CD4-positive, alpha-beta T cell treated with Interferon alpha-2 for 1 hour (primary cell): ENCODE measurements at regions not wholly inside any gene's neighbourhood (a gene's known extent, or its start where the extent isn't known, plus 50 kb on each side); places are given as distances from the start of the nearest gene placed in this dataset.
"Not testable (repeated sequence)": the region's sequence is repeated elsewhere in the genome, so short reads cannot be mapped to it uniquely, and the experiment has no call there.

Source experiments
- DNase-seq, 2 donors: peaks; one replicate each; pipeline ENCODE4 v3.0.0-alpha.2; 2020 to 2022

DNA sequence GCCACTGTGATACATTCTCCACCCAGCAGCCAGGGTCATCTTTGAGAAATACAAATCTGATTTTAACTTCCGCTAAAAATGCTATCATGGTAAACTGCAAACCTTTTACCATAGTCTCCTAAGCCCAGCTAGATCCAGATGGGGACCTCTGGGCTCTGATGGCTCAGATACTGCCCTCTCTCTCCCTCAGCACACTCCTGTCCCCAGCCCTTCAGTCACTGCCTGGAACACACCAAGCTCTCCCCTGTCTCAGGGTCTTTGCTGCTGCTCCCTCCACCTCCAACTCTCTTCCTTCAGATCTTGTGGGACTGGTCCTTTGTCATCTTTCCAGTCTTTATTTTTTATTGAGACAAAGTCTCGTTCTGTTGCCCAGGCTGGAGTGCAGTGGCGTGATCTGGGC lies 65.1 kb downstream of the SPRY4 start:
- DNase-seq = no peak

DNA sequence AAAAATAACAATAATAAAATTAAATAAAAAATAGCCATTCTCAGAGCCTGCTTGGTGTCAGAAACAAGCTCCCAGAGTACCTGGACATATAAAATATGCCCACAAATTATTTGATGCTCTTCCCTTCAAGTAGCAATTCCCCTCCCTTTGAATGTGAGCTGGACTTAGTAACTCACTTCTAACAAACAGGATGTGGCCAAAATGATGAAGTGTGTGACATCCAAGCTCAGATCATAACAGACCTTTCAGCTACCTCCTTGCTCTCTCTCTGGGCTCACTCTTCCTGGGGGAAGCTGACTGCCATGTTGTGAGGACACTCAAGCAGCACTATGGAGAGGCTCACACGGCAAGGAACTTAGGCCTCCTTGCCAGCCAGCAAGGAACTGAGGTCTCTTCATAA lies 69.0 kb downstream of the SPRY4 start:
- DNase-seq = no peak

DNA sequence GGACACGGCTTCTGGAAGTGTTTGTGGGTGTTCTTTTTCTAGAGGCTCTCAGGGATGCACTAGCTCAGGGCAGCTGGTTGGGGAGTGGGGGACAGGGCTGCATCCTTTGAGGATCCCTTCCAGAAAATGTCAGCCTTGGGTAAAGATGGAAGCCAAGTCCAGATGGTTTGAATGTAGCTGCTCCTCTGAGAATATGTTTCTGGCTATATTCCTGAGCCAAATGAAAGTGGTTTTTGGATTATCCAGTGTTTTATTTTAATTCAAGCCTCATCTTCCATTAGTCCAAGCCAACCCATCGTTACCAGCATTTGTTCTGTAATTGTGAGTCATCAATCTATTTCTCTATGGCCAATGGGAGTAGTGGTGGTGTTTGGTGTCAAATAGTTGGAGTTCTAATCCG lies 70.4 kb downstream of the SPRY4 start:
- DNase-seq = no peak

DNA sequence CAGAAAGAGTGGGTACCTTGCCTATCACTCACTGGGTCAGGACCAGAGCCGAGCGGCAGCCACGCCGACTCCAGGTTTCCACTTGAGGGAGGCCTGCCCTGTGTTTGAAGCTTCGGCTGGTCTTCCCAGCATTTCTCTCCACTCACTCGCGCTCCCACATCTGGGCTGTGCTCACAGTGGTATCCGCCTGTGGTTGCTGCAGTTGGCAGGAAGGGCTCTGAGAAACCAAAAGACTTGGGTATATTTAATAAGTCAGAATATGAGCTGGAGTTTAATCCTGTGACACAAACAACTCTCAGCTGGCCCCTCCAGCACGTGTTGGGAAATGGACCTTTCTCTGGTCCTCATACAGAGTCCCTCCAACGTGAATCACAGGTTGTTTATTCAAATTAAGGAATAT lies 70.9 kb downstream of the SPRY4 start:
- no peak for DNase-seq

DNA sequence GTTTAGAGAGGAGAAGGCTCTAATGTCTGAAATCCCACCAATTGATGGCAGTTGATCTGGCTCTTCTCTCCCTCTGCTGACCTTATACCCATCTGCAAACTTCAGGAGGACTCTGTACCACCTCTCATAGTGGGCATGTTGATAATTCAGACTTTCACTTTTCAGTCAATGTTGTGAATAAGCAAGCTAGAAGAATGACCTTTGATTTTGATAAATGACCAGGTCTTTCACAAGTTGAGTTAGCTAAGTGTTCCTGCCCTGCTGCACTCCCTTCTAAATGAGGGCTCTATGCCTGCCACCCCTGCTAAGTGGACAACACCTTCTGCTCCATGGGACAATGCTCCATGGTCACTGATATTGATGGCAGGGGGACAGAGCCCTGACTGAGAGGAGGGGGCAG lies 74.7 kb downstream of the SPRY4 start:
- no peak for DNase-seq

DNA sequence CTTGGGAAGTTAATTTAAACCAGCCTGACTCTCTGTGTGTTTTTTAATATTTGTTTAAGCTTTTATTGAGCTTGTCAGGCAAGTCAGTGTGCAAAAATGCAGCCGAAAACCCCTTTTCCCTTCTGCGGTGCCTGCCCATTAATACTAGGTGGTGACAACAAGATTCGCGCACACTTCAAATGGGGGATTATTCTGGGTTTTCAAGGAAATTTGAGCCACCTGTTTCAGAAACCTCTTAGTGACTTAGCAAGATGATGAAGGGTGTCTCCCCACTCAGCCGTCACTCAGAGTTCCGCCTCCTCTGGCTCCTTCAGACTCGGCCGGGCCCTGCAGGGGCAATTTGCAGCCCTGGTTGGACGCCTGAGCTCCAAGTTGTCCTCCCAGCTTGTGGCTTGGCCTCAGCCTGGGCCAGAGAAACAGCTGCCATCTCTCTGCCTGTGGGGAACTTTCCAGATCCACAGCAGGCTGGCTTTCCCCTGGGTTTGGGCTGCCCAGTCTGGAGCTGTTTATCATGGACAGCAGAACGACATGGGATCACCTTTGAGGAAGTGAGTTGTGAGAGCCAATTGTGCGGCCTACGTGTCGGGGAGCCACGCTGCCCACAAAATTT lies 75.9 kb downstream of the SPRY4 start:
- DNase-seq = no peak

DNA sequence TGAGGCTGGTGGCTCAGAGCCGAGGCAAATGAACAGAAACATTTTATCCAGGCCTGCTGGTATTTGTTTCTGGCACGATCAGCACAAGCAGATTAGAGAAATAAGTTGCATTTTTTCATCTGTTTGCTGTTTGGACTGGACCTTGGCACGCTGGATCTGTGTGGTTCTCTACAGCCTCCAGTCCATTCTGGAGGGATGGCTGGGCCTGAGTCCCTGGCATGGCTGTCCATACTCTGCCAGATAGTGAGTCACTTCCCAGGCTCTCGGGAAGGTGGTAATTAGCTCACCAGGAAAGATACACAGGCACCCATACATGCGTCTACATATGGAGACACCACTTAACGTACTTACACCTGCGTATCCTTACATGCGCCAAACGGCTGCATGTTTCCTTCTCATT lies 78.6 kb downstream of the SPRY4 start:
- DNase-seq = no peak

DNA sequence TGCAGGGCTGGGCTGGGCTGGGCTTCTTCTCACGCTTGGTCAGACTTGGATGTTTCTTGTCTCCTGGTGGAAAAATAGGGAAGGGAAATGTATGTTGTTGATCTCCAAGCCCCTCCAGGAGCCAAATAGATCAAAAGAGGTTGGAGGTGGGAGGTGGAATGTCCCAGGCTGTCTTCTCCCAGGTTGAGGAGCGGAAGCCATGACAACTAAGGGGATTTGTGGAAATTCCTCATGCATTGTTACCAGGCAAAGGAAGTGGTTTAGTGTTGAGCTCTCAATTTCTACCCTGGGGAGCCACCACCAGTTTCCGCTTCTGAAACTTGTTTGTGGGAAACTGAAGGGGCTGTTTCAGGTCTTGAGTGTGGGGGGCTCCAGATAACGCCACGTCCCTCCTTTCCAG lies 79.0 kb downstream of the SPRY4 start:
- DNase-seq = no peak

DNA sequence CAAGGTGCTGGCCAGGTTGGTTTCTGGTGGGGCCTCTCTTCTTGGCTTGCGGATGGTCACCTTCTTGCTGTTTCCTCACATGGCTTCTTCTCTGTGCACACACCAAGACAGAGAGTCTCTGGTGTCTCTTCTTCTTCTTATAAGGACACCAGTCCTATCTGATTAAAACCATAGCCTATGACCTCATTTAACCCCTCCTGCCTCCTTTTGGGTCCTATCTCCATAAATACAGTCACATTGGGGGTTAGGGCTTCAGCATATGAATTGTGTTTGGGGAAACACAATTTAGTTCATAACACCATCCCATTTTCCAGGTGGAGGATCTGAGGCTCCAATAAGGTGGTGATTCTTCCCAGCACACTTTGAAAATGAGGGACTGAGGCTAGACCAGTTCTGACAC lies 80.4 kb downstream of the SPRY4 start:
- DNase-seq = no peak

DNA sequence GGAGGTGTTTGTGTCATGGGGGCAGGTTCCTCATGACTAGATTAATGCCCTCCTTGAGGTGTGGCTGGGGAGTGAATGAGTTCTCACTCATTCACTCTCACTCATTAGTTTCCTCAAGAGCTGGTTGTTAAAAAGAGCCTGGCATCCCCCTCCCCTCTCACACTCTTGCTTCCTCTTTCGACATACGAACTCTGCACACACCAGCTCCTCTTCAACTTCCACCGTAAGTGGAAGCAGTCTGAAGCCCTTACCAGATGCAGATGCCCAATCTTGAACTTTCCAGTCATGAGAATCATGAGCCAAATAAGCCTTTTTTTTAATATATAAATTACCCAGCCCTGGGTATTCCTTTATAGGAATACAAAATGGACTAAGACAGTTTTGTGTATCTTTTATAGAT lies 82.5 kb downstream of the SPRY4 start:
- DNase-seq = no peak

DNA sequence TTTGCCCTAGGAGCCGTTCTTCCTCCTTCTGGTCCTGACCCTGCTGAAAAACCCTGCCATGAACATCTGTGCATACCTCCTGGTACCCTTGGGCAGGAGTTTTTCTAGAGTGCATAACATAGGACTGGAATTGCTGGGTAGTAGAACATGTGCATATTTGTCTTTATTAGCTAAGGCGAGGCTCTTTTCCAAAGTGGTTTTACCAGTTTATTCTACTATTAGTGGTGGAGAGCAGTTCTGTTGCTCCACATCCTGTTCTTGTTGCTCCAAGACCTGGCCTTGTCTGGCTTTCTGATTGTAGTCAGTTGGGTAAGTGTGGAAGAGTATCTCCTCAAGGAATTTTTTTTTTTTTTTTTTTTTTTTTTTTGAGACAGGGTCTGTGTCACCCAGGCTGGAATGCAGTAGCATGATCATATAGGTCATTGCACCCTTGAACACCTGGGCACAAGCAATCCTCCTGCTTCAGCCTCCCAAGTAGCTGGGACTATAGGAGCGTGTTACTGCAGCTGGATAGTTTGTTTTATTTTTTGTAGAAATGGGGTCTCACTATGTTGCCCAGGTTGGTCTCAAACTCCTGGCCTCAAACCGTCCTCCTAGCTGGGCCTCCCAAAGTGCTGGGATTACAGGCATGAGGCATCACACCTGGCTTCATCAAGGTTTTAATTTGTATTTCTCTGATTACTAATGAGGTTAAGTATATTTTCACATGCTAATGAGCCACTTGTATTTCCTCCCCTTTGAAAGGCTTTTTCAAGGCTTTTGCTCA lies 85.2 kb downstream of the SPRY4 start:
- DNase-seq = no peak

DNA sequence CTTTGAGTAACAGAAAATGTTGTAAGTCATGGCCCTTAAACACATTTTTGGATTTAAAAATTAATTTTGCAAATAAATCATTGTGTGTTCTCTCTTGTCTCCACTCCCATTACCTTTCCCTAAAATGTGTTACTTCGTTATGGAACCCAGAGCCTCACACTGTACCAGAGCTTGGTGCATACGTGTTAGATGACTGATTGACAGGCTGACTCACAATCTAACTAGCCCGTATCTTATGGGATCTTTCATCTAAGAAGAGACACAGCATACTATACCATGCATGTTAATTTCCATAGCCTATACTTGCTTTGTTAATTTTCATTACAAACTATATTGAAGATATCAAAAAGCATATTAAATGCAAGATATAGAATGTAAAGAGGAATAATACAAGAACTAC lies 87.1 kb downstream of the SPRY4 start:
- DNase-seq = no peak

DNA sequence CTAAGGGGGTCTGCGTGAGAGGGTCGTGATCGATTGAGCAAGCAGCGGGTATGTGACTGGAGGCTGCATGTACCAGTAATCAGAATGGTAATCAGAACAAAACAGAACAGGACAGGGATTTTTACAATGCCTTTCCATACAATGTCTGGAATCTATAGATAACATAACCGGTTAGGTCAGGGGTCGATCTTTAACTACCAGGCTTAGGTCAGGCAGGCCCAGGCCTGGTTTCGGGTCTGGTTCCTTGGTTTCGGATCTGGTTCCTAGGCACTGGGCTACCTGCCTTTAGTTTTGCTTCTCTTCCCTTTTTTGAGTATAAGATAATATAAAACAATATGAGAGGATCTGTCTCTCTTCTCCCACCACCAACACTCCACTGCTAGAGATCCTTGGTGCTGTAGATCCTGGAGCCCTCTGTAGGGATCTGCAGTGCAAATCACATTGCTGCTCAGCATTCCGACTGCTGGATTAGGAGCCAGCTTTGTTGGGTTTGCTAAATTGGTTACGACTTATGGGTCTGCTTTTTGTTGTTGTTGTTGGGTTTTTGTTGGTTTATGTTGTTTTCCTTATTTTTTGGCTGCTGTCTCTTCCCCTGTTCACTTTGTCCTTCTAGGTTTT lies 88.0 kb downstream of the SPRY4 start:
- DNase-seq = not testable (repeated sequence)

DNA sequence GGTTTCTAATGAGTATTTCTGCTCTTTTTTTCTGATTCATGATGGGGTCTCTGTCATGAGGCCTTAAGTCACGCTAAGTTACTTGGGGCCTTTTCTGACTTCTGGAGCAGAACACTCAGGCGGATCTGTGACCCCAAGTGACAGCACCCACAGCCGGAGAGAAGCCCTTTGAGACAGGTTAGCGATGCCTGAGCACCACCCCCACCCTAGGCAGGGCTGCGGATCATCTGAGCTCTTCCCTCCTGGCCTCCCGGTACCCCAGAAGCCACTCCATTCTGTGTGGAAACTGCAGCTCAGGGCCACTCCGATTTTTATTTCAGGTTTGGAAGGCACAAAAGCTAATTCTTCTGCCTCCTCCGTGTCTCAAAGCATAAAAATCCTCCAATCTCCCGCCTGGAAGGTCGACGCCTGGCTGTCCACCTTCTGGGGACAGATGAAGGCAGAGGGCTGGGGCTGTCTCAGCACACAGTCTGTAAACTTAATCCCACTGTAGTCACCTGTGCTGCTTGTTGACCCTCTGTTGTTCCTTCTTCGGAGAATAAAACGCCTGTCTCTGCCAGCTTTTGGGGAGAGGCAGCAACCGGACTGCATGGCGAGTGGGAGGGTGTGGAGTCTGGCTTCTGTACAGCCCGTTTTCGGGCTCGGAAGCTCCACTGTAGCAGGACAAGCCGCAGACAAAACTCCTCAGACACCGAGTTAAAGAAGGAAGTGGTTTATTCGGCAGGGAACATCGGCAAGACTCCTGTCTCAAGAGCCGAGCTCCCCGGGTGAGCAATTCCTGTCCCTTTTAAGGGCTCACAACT lies 88.8 kb downstream of the SPRY4 start:
- DNase-seq = no peak

DNA sequence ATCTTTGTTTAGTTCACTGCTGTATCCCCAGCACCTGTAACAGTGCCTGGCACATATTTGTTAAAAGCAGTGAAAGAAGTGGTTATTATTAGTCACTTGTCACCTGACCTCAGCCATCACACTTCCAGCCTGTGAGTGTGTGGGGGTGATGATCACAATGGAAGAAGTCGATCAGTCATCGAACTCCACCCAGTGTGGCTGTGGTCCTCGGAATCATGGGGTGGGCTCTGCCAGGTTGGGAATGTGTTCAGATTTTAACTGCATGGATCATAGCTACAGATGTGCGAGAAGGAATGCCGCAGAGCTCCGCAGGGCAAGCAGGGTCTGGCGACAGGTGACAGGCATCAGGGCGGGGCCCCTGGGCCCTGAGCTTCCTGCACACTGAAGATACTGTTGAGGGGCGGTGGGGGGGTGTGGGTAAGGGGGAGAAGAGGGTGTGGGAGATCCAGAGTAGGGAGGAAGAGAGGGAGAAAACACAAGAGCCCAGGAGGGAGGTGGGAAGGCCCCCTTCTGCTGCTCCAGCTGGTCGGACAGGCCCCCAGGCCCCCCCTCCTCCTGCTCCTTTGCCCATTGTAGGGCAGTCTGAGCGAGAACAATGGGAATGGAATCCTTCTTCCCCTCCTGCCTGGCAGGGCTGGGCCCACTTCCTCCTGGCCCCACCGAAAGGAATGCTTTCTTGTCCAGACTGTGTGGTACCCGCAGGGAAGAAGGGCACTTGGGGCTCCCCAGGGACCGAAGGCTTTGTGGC lies 89.6 kb downstream of the SPRY4 start:
- DNase-seq = no peak

DNA sequence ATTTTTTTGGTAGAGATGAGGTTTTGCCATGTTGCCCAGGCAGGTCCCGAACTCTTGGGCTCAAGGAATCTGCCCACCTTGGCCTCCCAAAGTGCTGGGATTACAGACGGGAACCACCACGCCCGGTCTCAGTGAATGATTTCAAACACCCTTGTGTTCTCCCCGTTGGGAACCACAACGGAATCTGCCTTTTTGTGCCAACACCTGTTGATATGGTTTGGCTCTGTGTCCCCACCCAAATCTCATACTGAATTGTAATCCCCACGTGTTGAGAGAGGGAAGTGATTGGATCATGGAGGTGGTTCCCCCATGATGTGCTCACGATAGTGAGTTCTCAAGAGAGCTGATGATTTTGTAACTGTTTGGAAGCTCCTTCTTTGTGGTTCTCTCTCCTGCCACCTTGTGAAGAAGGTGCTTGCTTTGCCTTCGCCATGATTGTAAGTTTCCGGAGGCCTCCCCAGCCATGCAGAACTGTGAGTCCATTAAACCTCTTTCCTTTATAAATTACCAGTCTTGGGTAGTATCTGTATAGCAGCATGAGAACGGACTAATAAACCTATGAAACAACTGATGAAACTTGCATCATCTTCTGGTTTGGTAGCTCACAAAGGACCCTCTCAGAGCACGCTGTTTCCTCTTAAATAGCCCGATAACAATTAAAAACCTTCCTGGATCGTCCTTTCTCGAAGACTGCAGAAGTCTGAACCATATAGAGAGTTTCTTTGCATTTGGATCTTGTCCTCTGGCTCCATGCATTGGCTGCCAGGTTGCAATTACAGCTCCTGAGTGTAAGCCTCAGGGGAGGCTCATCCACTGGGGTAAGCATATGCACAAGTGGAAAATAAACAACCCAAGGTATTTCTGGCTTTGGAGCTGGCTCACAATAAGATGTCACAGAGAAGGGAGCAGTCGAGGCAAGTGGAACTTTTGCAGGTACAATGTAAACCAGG lies 91.5 kb downstream of the SPRY4 start:
- DNase-seq = no peak

DNA sequence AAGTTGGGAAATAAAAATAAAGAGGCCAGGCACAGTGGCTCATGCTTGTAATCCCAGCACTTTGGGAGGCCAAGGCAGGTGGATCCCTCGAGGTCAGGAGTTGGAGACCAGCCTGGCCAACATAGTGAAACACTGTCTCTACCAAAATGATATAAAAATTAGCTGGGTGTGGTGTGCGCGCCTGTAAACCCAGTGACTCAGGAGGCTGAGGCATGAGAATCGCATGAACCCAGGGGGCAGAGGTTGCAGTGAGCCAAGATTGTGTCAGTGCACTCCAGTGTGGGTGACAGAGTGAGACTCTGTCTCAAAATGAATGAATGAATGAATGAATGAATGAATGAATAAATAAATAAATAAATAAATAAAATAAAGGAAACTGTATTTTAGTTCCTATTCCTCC lies 93.9 kb downstream of the SPRY4 start:
- not testable (repeated sequence) for DNase-seq

DNA sequence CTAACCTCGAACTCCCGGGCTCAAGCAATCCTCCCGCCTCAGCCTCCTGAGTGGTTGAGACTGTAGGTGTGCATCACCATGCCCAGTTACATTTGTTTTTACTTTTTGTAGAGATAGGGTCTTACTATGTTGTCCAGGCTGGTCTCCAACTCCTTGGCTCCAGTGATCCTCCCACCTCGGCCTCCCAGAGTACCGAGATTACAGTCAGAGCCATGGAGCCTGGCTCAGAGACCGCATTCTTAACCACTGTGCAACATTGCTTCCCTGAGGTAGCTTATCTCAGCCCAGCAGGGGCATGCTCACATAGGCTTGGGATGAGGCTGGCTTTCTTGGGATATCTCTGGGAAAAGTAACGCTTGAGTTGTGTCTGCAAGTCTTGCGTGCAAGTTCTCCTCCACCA lies 99.7 kb downstream of the SPRY4 start:
- no peak for DNase-seq

DNA sequence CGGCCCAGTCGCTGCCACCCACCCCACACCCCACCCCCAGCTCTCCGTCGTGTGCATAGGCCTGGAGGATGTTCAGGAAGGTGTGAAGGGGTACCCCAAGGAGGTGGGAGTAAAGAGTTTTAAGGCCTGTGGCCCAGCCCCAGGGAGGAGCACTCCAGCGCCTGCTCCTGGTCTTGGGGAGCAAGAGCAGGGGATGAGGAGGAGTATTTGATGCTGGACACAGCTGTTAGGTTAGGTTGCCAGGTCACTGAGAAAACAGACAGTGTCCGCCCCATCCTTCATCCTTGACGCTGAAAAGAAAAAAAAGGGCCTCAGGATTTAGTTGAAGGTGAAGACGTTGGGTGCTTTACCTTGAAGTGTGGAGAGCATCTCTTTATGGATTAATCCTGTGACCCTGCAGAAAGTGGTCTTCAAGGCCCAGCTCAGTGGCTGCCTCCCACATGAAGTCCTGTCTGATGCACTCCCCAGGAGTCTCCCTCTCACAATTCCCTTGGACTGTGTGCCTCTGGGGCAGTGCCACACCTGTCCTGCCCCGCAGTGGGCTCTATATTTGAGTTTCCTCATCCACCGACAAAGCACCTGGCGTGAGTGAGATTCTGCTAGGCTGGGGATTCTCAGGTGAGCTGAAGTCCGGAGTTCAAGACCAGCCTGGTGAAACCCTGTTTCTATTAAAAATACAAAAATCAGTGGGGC lies 101.8 kb downstream of the SPRY4 start:
- DNase-seq = no peak

DNA sequence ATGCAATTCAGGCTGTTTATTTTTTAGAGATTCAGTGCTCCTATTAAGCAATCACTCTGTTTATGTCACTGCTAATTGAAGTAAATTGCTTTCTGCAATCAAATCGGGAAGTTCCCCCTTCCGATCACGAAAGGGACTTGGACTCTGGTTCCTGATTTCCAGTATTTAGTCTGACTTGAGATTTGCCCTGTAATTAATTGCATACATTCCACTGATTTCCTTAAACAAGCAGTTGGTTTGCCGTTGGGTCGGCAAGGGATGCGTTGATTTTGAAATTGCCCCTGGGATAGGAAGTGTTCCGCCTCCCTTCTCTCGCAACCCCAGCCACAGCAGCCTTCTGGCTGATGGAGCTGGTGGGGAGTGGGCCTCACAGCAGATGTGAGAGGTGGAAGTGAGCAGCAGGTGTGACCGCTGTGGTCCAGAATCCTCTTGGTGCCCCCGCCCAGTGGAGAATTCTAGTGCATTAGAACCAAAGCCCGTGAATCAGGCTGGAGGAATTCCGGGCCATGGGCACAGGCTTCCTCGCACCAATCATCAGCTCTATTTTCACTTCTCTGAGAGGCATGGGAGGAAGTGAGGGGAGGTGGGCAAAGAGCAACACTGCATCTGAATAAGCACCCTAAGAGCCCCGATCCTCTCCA lies 102.5 kb downstream of the SPRY4 start:
- peak in 1 of 2 donors; percentile 3 for DNase-seq
